WTC11 (cell line): ENCODE measurements at regions not wholly inside any gene's neighbourhood (a gene's known extent, or its start where the extent isn't known, plus 50 kb on each side); places are given as distances from the start of the nearest gene placed in this dataset.

Experiments used
- ATAC-seq: fragments of 200-7000 bp; cut with Tn5 transposase; 2 replicates; pipeline ENCODE4 v1.10.0; 2021; ENCODE audit warnings: mild to moderate bottlenecking, moderate library complexity
- CTCF ChIA-PET: fragments of 300-600 bp; sonication (Branson Sonifier 250); formaldehyde crosslinking; loops from one replicate; lab custom pipeline; 2021; ENCODE audit warnings: antibody characterized with exemption; lab: Charles Lee
- POLR2A ChIA-PET: fragments of 350-600 bp; sonication (Branson Sonifier 250); formaldehyde crosslinking; loops from one replicate; lab custom pipeline; 2021; ENCODE audit warnings: antibody characterized with exemption; lab: Charles Lee
- DNase-seq: peaks from one replicate; pipeline ENCODE4 v3.0.0; 2021; ENCODE audit warnings: low spot score
- H3K27ac Mint-ChIP-seq: 2 replicates; pipeline ENCODE4 v1.8.0; 2021; ENCODE audit warnings: mixed read lengths
- H3K27me3 Mint-ChIP-seq: 2 replicates; pipeline ENCODE4 v1.8.0; 2021; ENCODE audit warnings: low read depth, mild to moderate bottlenecking, moderate library complexity, mixed read lengths
- H3K36me3 Mint-ChIP-seq: 2 replicates; pipeline ENCODE4 v1.8.0; 2021; ENCODE audit warnings: mixed read lengths
- H3K4me1 Mint-ChIP-seq: 2 replicates; pipeline ENCODE4 v1.8.0; 2022; ENCODE audit warnings: mixed read lengths
- H3K4me3 Mint-ChIP-seq: 2 replicates; pipeline ENCODE4 v1.8.0; 2021; ENCODE audit warnings: mild to moderate bottlenecking, moderate library complexity, mixed read lengths
- H3K9me3 Mint-ChIP-seq: 2 replicates; pipeline ENCODE4 v1.8.0; 2021; ENCODE audit warnings: mixed read lengths
- CBFB ChIP-seq: sonication (generic); formaldehyde crosslinking; IDR thresholded peaks from 2 replicates; pipeline ENCODE4 v1.8.1; 2022; ENCODE audit warnings: mild to moderate bottlenecking, low read depth, missing genetic modification reagents
- E2F5 ChIP-seq: sonication (generic); formaldehyde crosslinking; IDR thresholded peaks from 2 replicates; pipeline ENCODE4 v1.8.1; 2022; ENCODE audit warnings: mild to moderate bottlenecking, moderate library complexity, missing genetic modification reagents
- ETV6 ChIP-seq: sonication (generic); formaldehyde crosslinking; IDR thresholded peaks from 2 replicates; pipeline ENCODE4 v1.8.1; 2022; ENCODE audit warnings: mild to moderate bottlenecking, missing genetic modification reagents
- FOXK1 ChIP-seq: sonication (generic); formaldehyde crosslinking; IDR thresholded peaks from 2 replicates; pipeline ENCODE4 v1.8.0; 2022; ENCODE audit warnings: mild to moderate bottlenecking, moderate library complexity, missing genetic modification reagents
- JAZF1 ChIP-seq: fragments of 250-450 bp; sonication (Bioruptor Pico); IDR thresholded peaks from 2 replicates; pipeline ENCODE4 v1.9.0; 2021; ENCODE audit warnings: moderate library complexity, mild to moderate bottlenecking, inconsistent platforms
- JUN ChIP-seq: sonication (generic); formaldehyde crosslinking; IDR thresholded peaks from 2 replicates; pipeline ENCODE4 v1.8.0; 2023; ENCODE audit warnings: mild to moderate bottlenecking, missing genetic modification reagents
- KAT7 ChIP-seq: sonication (generic); formaldehyde crosslinking; IDR thresholded peaks from 2 replicates; pipeline ENCODE4 v1.8.1; 2023; ENCODE audit warnings: missing genetic modification reagents, mild to moderate bottlenecking, borderline replicate concordance
- MYBL2 ChIP-seq: sonication (generic); formaldehyde crosslinking; IDR thresholded peaks from 2 replicates; pipeline ENCODE4 v1.8.1; 2023; ENCODE audit warnings: mild to moderate bottlenecking, moderate library complexity, missing genetic modification reagents
- NR1H2 ChIP-seq: sonication (generic); formaldehyde crosslinking; IDR thresholded peaks from 2 replicates; pipeline ENCODE4 v1.9.0; 2021; ENCODE audit warnings: mild to moderate bottlenecking, moderate library complexity, missing genetic modification reagents
- ZNF232 ChIP-seq: sonication (generic); formaldehyde crosslinking; IDR thresholded peaks from 2 replicates; pipeline ENCODE4 v1.8.0; 2022; ENCODE audit warnings: mild to moderate bottlenecking, missing genetic modification reagents
- ZNF416 ChIP-seq: fragments of 250-450 bp; sonication (Bioruptor Pico); IDR thresholded peaks from 2 replicates; pipeline ENCODE4 v1.9.0; 2021; ENCODE audit warnings: mild to moderate bottlenecking, inconsistent platforms
- ZNF532 ChIP-seq: fragments of 250-450 bp; sonication (Bioruptor Pico); IDR thresholded peaks from 2 replicates; pipeline ENCODE4 v1.9.0; 2021; ENCODE audit warnings: mild to moderate bottlenecking, borderline replicate concordance
- ZNF671 ChIP-seq: fragments of 250-450 bp; sonication (Bioruptor Pico); IDR thresholded peaks from 2 replicates; pipeline ENCODE4 v1.8.0; 2021; ENCODE audit warnings: mild to moderate bottlenecking
- TF ChIP-seq, protein P1 (sequence below): sonication (generic); formaldehyde crosslinking; IDR thresholded peaks from 2 replicates; pipeline ENCODE4 v1.8.1; 2023; ENCODE audit warnings: mild to moderate bottlenecking, moderate library complexity, missing genetic modification reagents
- TF ChIP-seq, protein P2 (sequence below): fragments of 250-450 bp; sonication (Bioruptor Pico); IDR thresholded peaks from 2 replicates; pipeline ENCODE4 v1.9.0; 2021; ENCODE audit warnings: mild to moderate bottlenecking
- TF ChIP-seq, protein P3 (sequence below): sonication (generic); formaldehyde crosslinking; IDR thresholded peaks from 2 replicates; pipeline ENCODE4 v1.8.0; 2022; ENCODE audit warnings: missing genetic modification reagents
- TF ChIP-seq, protein P4 (sequence below): sonication (generic); formaldehyde crosslinking; IDR thresholded peaks from 2 replicates; pipeline ENCODE4 v1.8.1; 2023; ENCODE audit warnings: mild to moderate bottlenecking, missing genetic modification reagents, borderline replicate concordance
- TF ChIP-seq, protein P5 (sequence below): fragments of 200-600 bp; IDR thresholded peaks from 2 replicates; pipeline ENCODE4 v1.8.0; 2022; ENCODE audit warnings: antibody characterized with exemption

GRCh38 chr9:126117158-126117425 lies 209.5 kb upstream of the MVB12B start (continued):
- no peak for TF ChIP-seq MYBL2
- TF ChIP-seq, protein P1, sequence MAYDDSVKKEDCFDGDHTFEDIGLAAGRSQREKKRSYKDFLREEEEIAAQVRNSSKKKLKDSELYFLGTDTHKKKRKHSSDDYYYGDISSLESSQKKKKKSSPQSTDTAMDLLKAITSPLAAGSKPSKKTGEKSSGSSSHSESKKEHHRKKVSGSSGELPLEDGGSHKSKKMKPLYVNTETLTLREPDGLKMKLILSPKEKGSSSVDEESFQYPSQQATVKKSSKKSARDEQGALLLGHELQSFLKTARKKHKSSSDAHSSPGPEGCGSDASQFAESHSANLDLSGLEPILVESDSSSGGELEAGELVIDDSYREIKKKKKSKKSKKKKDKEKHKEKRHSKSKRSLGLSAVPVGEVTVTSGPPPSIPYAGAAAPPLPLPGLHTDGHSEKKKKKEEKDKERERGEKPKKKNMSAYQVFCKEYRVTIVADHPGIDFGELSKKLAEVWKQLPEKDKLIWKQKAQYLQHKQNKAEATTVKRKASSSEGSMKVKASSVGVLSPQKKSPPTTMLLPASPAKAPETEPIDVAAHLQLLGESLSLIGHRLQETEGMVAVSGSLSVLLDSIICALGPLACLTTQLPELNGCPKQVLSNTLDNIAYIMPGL (CRISPR knock-in tag) = no peak

DNA sequence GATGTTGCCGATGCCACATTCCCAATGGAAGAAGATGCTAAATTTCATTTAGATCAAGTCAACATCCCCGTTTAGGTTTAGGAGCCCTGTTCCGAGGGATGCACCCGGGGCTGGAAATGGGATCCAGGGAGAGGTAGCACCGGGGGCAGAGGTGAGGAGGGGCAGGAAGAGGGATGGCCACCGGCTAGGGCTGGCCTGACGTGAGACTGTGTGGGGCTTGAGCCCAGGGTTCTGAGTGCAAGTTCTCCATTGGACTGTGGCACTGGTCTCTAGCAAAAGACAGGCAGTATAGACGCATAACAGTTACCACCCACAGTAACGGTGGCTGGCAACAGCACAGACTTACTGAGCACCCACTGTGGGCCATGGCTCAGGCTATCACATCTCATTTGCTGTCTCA lies 209.0 kb upstream of the MVB12B start:
- no peaks in the 10 kb centered on the region for H3K9me3 Mint-ChIP-seq
- no peak overlapping the region for H3K27ac Mint-ChIP-seq
- no peak overlapping the region for H3K4me3 Mint-ChIP-seq
- ATAC-seq (no peak), DNase-seq (no peak)
- ChIA-PET POLR2A (no interaction called here), CTCF (no interaction called here)
- H3K4me1 Mint-ChIP-seq = no peaks in the 10 kb centered on the region
- H3K27me3 Mint-ChIP-seq = peaks cover 4% of the 10 kb centered on the region
- no peaks in the 10 kb centered on the region for H3K36me3 Mint-ChIP-seq
- TF ChIP-seq KAT7 (CRISPR knock-in tag) = no peak
- TF ChIP-seq, protein P2, sequence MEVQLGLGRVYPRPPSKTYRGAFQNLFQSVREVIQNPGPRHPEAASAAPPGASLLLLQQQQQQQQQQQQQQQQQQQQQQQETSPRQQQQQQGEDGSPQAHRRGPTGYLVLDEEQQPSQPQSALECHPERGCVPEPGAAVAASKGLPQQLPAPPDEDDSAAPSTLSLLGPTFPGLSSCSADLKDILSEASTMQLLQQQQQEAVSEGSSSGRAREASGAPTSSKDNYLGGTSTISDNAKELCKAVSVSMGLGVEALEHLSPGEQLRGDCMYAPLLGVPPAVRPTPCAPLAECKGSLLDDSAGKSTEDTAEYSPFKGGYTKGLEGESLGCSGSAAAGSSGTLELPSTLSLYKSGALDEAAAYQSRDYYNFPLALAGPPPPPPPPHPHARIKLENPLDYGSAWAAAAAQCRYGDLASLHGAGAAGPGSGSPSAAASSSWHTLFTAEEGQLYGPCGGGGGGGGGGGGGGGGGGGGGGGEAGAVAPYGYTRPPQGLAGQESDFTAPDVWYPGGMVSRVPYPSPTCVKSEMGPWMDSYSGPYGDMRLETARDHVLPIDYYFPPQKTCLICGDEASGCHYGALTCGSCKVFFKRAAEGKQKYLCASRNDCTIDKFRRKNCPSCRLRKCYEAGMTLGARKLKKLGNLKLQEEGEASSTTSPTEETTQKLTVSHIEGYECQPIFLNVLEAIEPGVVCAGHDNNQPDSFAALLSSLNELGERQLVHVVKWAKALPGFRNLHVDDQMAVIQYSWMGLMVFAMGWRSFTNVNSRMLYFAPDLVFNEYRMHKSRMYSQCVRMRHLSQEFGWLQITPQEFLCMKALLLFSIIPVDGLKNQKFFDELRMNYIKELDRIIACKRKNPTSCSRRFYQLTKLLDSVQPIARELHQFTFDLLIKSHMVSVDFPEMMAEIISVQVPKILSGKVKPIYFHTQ (CRISPR knock-in tag) = no peak
- no peak for TF ChIP-seq FOXK1 (CRISPR knock-in tag)
- TF ChIP-seq, protein P3, sequence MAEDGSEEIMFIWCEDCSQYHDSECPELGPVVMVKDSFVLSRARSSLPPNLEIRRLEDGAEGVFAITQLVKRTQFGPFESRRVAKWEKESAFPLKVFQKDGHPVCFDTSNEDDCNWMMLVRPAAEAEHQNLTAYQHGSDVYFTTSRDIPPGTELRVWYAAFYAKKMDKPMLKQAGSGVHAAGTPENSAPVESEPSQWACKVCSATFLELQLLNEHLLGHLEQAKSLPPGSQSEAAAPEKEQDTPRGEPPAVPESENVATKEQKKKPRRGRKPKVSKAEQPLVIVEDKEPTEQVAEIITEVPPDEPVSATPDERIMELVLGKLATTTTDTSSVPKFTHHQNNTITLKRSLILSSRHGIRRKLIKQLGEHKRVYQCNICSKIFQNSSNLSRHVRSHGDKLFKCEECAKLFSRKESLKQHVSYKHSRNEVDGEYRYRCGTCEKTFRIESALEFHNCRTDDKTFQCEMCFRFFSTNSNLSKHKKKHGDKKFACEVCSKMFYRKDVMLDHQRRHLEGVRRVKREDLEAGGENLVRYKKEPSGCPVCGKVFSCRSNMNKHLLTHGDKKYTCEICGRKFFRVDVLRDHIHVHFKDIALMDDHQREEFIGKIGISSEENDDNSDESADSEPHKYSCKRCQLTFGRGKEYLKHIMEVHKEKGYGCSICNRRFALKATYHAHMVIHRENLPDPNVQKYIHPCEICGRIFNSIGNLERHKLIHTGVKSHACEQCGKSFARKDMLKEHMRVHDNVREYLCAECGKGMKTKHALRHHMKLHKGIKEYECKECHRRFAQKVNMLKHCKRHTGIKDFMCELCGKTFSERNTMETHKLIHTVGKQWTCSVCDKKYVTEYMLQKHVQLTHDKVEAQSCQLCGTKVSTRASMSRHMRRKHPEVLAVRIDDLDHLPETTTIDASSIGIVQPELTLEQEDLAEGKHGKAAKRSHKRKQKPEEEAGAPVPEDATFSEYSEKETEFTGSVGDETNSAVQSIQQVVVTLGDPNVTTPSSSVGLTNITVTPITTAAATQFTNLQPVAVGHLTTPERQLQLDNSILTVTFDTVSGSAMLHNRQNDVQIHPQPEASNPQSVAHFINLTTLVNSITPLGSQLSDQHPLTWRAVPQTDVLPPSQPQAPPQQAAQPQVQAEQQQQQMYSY (CRISPR knock-in tag) = no peak
- no peak for TF ChIP-seq CBFB (CRISPR knock-in tag)
- no peak for TF ChIP-seq E2F5 (CRISPR knock-in tag)
- TF ChIP-seq, protein P4, sequence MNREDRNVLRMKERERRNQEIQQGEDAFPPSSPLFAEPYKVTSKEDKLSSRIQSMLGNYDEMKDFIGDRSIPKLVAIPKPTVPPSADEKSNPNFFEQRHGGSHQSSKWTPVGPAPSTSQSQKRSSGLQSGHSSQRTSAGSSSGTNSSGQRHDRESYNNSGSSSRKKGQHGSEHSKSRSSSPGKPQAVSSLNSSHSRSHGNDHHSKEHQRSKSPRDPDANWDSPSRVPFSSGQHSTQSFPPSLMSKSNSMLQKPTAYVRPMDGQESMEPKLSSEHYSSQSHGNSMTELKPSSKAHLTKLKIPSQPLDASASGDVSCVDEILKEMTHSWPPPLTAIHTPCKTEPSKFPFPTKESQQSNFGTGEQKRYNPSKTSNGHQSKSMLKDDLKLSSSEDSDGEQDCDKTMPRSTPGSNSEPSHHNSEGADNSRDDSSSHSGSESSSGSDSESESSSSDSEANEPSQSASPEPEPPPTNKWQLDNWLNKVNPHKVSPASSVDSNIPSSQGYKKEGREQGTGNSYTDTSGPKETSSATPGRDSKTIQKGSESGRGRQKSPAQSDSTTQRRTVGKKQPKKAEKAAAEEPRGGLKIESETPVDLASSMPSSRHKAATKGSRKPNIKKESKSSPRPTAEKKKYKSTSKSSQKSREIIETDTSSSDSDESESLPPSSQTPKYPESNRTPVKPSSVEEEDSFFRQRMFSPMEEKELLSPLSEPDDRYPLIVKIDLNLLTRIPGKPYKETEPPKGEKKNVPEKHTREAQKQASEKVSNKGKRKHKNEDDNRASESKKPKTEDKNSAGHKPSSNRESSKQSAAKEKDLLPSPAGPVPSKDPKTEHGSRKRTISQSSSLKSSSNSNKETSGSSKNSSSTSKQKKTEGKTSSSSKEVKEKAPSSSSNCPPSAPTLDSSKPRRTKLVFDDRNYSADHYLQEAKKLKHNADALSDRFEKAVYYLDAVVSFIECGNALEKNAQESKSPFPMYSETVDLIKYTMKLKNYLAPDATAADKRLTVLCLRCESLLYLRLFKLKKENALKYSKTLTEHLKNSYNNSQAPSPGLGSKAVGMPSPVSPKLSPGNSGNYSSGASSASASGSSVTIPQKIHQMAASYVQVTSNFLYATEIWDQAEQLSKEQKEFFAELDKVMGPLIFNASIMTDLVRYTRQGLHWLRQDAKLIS (CRISPR knock-in tag) = no peak
- no peak for TF ChIP-seq JAZF1 (CRISPR knock-in tag)
- TF ChIP-seq ZNF532 (CRISPR knock-in tag) = no peak
- no peak for TF ChIP-seq ETV6 (CRISPR knock-in tag)
- no peak for TF ChIP-seq ZNF232 (CRISPR knock-in tag)
- no peak for TF ChIP-seq MYBL2
- no peak for TF ChIP-seq ZNF416
- TF ChIP-seq JUN (CRISPR knock-in tag) = no peak
- TF ChIP-seq, protein P5, sequence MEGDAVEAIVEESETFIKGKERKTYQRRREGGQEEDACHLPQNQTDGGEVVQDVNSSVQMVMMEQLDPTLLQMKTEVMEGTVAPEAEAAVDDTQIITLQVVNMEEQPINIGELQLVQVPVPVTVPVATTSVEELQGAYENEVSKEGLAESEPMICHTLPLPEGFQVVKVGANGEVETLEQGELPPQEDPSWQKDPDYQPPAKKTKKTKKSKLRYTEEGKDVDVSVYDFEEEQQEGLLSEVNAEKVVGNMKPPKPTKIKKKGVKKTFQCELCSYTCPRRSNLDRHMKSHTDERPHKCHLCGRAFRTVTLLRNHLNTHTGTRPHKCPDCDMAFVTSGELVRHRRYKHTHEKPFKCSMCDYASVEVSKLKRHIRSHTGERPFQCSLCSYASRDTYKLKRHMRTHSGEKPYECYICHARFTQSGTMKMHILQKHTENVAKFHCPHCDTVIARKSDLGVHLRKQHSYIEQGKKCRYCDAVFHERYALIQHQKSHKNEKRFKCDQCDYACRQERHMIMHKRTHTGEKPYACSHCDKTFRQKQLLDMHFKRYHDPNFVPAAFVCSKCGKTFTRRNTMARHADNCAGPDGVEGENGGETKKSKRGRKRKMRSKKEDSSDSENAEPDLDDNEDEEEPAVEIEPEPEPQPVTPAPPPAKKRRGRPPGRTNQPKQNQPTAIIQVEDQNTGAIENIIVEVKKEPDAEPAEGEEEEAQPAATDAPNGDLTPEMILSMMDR = no peak
- no peak for TF ChIP-seq NR1H2
- no peak for TF ChIP-seq ZNF671 (CRISPR knock-in tag)
